OCI-LY7 (cell line): ENCODE measurements at regions not wholly inside any gene's neighbourhood (a gene's known extent, or its start where the extent isn't known, plus 50 kb on each side); places are given as distances from the start of the nearest gene placed in this dataset.

Experiments
- CTCF ChIP-seq: fragments of 200-600 bp; sonication (generic); conservative IDR thresholded peaks from 2 replicates; pipeline ENCODE4 v1.5.1; 2014; ENCODE audit warnings: mild to moderate bottlenecking, antibody characterized with exemption, low read length, moderate library complexity, mixed read lengths
- EZH2phosphoT487 ChIP-seq: fragments of 200-600 bp; sonication (generic); IDR thresholded peaks from 2 replicates; pipeline ENCODE4 v1.6.1; 2018; ENCODE audit warnings: low read depth, borderline replicate concordance, mild to moderate bottlenecking, mixed run types, antibody characterized with exemption, low read length, moderate library complexity, mixed read lengths

GRCh38 chr3:164450276-164450905 lies 627.9 kb downstream of the SI start:
- TF ChIP-seq CTCF (no peak), EZH2phosphoT487 (no peak)
